Spleen (tissue), 11 donors: ENCODE measurements at regions not wholly inside any gene's neighbourhood (a gene's known extent, or its start where the extent isn't known, plus 50 kb on each side); places are given as distances from the start of the nearest gene placed in this dataset.

Source experiments
- DNase-seq: peaks from one replicate; pipeline ENCODE4 v3.0.0-alpha.2; 2020
- H3K27ac ChIP-seq, 8 donors: fragments of 200-600 bp; sonication (generic) in 7 of 8; 1 replicate in 4 of 8; 2 replicates in 4 of 8; pipeline versions ENCODE4 v1.5.0 to v1.8.0; 2016 to 2021; ENCODE audit warnings: inconsistent platforms in 4 of 8, mild to moderate bottlenecking in 4 of 8, moderate library complexity in 1 of 8
- H3K27me3 ChIP-seq, 7 donors: fragments of 200-600 bp; sonication (generic) in 6 of 7; replicated peaks in 1 of 7; 1 replicate in 4 of 7; 2 replicates in 3 of 7; pipeline versions ENCODE4 v1.5.0 to v1.8.0; 2016 to 2021; ENCODE audit warnings: inconsistent platforms in 3 of 7, mild to moderate bottlenecking in 1 of 7
- H3K36me3 ChIP-seq, 6 donors: fragments of 200-600 bp; sonication (generic) in 5 of 6; 1 replicate in 4 of 6; 2 replicates in 2 of 6; pipeline versions ENCODE4 v1.5.0 to v1.8.0; 2016 to 2021; ENCODE audit warnings: inconsistent platforms in 2 of 6
- H3K4me1 ChIP-seq, 6 donors: fragments of 200-600 bp; sonication (generic) in 5 of 6; 1 replicate in 3 of 6; 2 replicates in 3 of 6; pipeline versions ENCODE4 v1.5.0 to v1.8.0; 2016 to 2021; ENCODE audit warnings: inconsistent platforms in 3 of 6
- H3K4me3 ChIP-seq, 8 donors: fragments of 200-600 bp; sonication (generic) in 7 of 8; 1 replicate in 4 of 8; 2 replicates in 4 of 8; pipeline versions ENCODE4 v1.5.0 to v1.8.0; 2016 to 2021; ENCODE audit warnings: inconsistent platforms in 4 of 8, mild to moderate bottlenecking in 4 of 8, moderate library complexity in 2 of 8
- H3K9me3 ChIP-seq, 8 donors: fragments of 200-600 bp; sonication (generic) in 7 of 8; 1 replicate in 4 of 8; 2 replicates in 4 of 8; pipeline versions ENCODE4 v1.5.0 to v1.8.0; 2016 to 2021; ENCODE audit warnings: inconsistent platforms in 4 of 8
- POLR2A ChIP-seq, 3 donors: fragments of 450-650 bp; IDR thresholded peaks; one replicate each; pipeline ENCODE4 v1.5.1; 2017; ENCODE audit warnings: antibody characterized with exemption in 3 of 3, mild to moderate bottlenecking in 1 of 3
- POLR2AphosphoS5 ChIP-seq, 3 donors: sonication (generic); formaldehyde crosslinking; IDR thresholded peaks; one replicate each; pipeline ENCODE4 v1.5.1; 2017; ENCODE audit warnings: antibody characterized with exemption in 3 of 3
- WGBS, 5 donors: extraction: QIAGEN DNeasy Blood & Tissue Kit in 3 of 5; methylation state at CpG; one replicate each; pipeline versions ENCODE4 v1.1.5 to v1.1.7; 2013 to 2018; 5-methylcytosine and 5-hydroxymethylcytosine counted together
- intact Hi-C: fragments of 100-400 bp; cut with DNase I; formaldehyde crosslinking; loops from one replicate; pipeline ENCODE4 v1.15.0; 2023; ENCODE audit warnings: low total_unique reads
- TF ChIP-seq, protein P1 (sequence below), 11 experiments: fragments of 200-600 bp in 7 of 11; fragments of 450-650 bp in 4 of 11; sonication (generic) in 4 of 11; IDR thresholded peaks in 8 of 11; conservative IDR thresholded peaks in 3 of 11; 1 replicate in 7 of 11; 2 replicates in 4 of 11; pipeline versions ENCODE4 v1.4.0 to v1.8.0; 2016 to 2021; ENCODE audit warnings: antibody characterized with exemption in 11 of 11, inconsistent platforms in 4 of 11, mild to moderate bottlenecking in 1 of 11
- donor health status: healthy with polysubstance abuse.
- donor health status: DM: no; HTN: no; CAD: no; lungs with moderate emphysema.
- donor health status: DM: no; HTN: no; CAD: no.
- donor health status: Bipolar disorder and iron deficiency.
- donor health status: healthy.
- donor health status: DM: no; HTN: no; CAD: no.
- donor health status: DM: yes; HTN: yes; CAD: no.

DNA sequence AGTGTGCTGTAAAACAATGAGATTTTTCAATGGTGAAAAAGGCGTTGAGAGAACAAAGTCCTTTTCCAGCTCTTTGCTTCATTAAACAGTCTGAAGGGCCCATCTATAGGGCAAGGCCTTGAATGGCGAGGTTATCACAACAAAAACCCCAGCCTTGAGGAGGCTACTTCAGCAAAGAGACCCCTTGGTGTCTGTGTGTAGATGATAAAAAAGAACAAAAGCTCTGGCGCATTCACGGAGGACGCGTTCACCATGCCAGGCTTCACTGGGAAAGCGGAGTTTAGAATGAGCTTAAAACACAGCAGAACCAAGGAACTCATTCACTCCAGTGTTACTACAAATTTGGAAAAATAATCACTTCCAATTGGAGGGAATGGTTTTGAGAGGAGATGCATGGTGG lies 530.0 kb upstream of the ARGLU1 start:
- intact Hi-C loops: no loop called here
- TF ChIP-seq POLR2A (IDR thresholded peaks at IDR 0.05) (no peak), POLR2AphosphoS5 (IDR thresholded peaks at IDR 0.05) (no peak)
- TF ChIP-seq, protein P1, sequence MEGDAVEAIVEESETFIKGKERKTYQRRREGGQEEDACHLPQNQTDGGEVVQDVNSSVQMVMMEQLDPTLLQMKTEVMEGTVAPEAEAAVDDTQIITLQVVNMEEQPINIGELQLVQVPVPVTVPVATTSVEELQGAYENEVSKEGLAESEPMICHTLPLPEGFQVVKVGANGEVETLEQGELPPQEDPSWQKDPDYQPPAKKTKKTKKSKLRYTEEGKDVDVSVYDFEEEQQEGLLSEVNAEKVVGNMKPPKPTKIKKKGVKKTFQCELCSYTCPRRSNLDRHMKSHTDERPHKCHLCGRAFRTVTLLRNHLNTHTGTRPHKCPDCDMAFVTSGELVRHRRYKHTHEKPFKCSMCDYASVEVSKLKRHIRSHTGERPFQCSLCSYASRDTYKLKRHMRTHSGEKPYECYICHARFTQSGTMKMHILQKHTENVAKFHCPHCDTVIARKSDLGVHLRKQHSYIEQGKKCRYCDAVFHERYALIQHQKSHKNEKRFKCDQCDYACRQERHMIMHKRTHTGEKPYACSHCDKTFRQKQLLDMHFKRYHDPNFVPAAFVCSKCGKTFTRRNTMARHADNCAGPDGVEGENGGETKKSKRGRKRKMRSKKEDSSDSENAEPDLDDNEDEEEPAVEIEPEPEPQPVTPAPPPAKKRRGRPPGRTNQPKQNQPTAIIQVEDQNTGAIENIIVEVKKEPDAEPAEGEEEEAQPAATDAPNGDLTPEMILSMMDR (IDR thresholded peaks at IDR 0.05 in 8 of 11, conservative IDR thresholded peaks at IDR 0.05 in 3 of 11): no peak
- no peaks in the 10 kb centered on the region for H3K4me1 ChIP-seq
- H3K36me3 ChIP-seq: no peaks in the 10 kb centered on the region
- WGBS, 5 donors: 86 to 93% (median 89%) methylated on average over 7 of the region's 7 CpGs
- no peaks in the 10 kb centered on the region for H3K27me3 ChIP-seq
- DNase-seq: no peak
- H3K4me3 ChIP-seq: no peak overlapping the region
- no peak overlapping the region for H3K27ac ChIP-seq
- no peaks in the 10 kb centered on the region for H3K9me3 ChIP-seq

DNA sequence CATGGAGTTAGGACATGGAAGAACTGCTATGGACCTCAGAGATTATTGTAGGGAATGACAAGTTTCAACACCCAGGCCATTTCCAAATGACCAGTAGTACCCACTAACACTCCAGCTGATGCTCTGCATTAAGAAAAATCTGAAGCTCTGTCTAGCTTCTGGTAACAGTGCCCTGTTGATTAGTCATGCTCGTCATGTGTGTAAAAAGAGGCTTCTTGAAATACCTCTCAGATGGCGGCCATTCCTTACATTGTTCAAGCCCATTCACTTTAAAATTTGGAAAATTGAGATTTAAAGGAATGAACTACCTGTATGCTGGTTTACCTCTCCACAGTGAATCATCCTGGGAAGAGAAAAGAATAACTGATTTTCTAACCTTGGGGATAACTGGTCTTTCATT lies 527.9 kb upstream of the ARGLU1 start:
- 77 to 97% (median 91%) methylated on average over 2 of the region's 2 CpGs for WGBS, 5 donors
- no peaks in the 10 kb centered on the region for H3K27me3 ChIP-seq
- no peak for DNase-seq
- H3K9me3 ChIP-seq: no peaks in the 10 kb centered on the region
- H3K4me3 ChIP-seq: no peak overlapping the region
- H3K27ac ChIP-seq: no peak overlapping the region
- TF ChIP-seq POLR2AphosphoS5 (IDR thresholded peaks at IDR 0.05): no peak
- TF ChIP-seq, protein P1 (IDR thresholded peaks at IDR 0.05 in 8 of 11, conservative IDR thresholded peaks at IDR 0.05 in 3 of 11): no peak
- TF ChIP-seq POLR2A (IDR thresholded peaks at IDR 0.05): no peak
- intact Hi-C loops: no loop called here
- no peaks in the 10 kb centered on the region for H3K4me1 ChIP-seq
- no peaks in the 10 kb centered on the region for H3K36me3 ChIP-seq

GRCh38 chr13:107091861-107092260 lies 523.9 kb upstream of the ARGLU1 start:
- TF ChIP-seq POLR2A (IDR thresholded peaks at IDR 0.05) (no peak), POLR2AphosphoS5 (IDR thresholded peaks at IDR 0.05) (no peak)
- TF ChIP-seq, protein P1 (IDR thresholded peaks at IDR 0.05 in 8 of 11, conservative IDR thresholded peaks at IDR 0.05 in 3 of 11): no peak
- 81 to 100% (median 90%) methylated on average over 1 of the region's 1 CpG for WGBS, 5 donors
- no peaks in the 10 kb centered on the region for H3K9me3 ChIP-seq
- no peaks in the 10 kb centered on the region for H3K36me3 ChIP-seq
- no peak overlapping the region for H3K27ac ChIP-seq
- H3K4me3 ChIP-seq: no peak overlapping the region
- DNase-seq: no peak
- H3K27me3 ChIP-seq: no peaks in the 10 kb centered on the region
- H3K4me1 ChIP-seq: no peaks in the 10 kb centered on the region
- intact Hi-C loops: no loop called here

- TF ChIP-seq POLR2A (IDR thresholded peaks at IDR 0.05): no peak
- TF ChIP-seq, protein P1 (IDR thresholded peaks at IDR 0.05 in 8 of 11, conservative IDR thresholded peaks at IDR 0.05 in 3 of 11): no peak
- TF ChIP-seq POLR2AphosphoS5 (IDR thresholded peaks at IDR 0.05): no peak
- intact Hi-C loops: no loop called here
- WGBS, 5 donors: 77 to 88% (median 79%) methylated on average over 2 of the region's 2 CpGs
- DNase-seq: no peak
- H3K4me1 ChIP-seq: no peaks in the 10 kb centered on the region
- H3K27me3 ChIP-seq: no peaks in the 10 kb centered on the region
- no peak overlapping the region for H3K4me3 ChIP-seq
- no peaks in the 10 kb centered on the region for H3K36me3 ChIP-seq
- H3K9me3 ChIP-seq: no peaks in the 10 kb centered on the region
- H3K27ac ChIP-seq: no peak overlapping the region
Measured at GRCh38 chr13:107091428-107091827, 523.5 kb upstream of the ARGLU1 start.
